Muscle layer of duodenum (tissue), 2 donors: ENCODE measurements at regions not wholly inside any gene's neighbourhood (a gene's known extent, or its start where the extent isn't known, plus 50 kb on each side); places are given as distances from the start of the nearest gene placed in this dataset.

Experiments used
- H3K27ac ChIP-seq: one replicate; pipeline ENCODE4 v1.7.0; 2013; ENCODE audit warnings: mild to moderate bottlenecking, low read length
- H3K27me3 ChIP-seq: one replicate; pipeline ENCODE4 v1.7.0; 2013; ENCODE audit warnings: low read depth, mild to moderate bottlenecking, control low read depth, low read length
- H3K36me3 ChIP-seq, 2 donors: one replicate each; pipeline ENCODE4 v1.7.0; 2013; ENCODE audit warnings: low read length in 2 of 2, control low read depth in 1 of 2, mild to moderate bottlenecking in 1 of 2; ENCODE audit not compliant: insufficient read depth in 2 of 2, control insufficient read depth in 1 of 2
- H3K4me1 ChIP-seq, 2 donors: one replicate each; pipeline ENCODE4 v1.7.0; 2013; ENCODE audit warnings: low read length in 2 of 2, mild to moderate bottlenecking in 2 of 2, control low read depth in 1 of 2, moderate library complexity in 1 of 2; ENCODE audit not compliant: insufficient read depth in 2 of 2, control insufficient read depth in 1 of 2
- H3K4me3 ChIP-seq, 2 donors: one replicate each; pipeline ENCODE4 v1.7.0; 2013; ENCODE audit warnings: low read length in 2 of 2, low read depth in 1 of 2, mild to moderate bottlenecking in 1 of 2
- H3K9me3 ChIP-seq, 2 donors: one replicate each; pipeline ENCODE4 v1.7.0; 2013; ENCODE audit warnings: low read length in 2 of 2, control low read depth in 1 of 2, mild to moderate bottlenecking in 1 of 2; ENCODE audit not compliant: control insufficient read depth in 1 of 2
- donor health status: healthy.

GRCh38 chr18:56060967-56061541, 473.1 kb upstream of the TCF4 start:
- H3K4me1 ChIP-seq = no peaks in the 10 kb centered on the region
- no peaks in the 10 kb centered on the region for H3K9me3 ChIP-seq
- no peaks in the 10 kb centered on the region for H3K27me3 ChIP-seq
- H3K36me3 ChIP-seq = no peaks in the 10 kb centered on the region
- no peak overlapping the region for H3K4me3 ChIP-seq
- no peak overlapping the region for H3K27ac ChIP-seq

- Histone ChIP-seq H3K4me1 (no peaks in the 10 kb centered on the region), H3K36me3 (no peaks in the 10 kb centered on the region), H3K9me3 (peaks cover 0 to 7% of the 10 kb centered on the region in 2 donors), H3K27me3 (no peaks in the 10 kb centered on the region), H3K4me3 (no peak overlapping the region), H3K27ac (no peak overlapping the region)
Measured at GRCh38 chr18:56052202-56052601, 464.2 kb upstream of the TCF4 start.

GRCh38 chr18:56044239-56044638, 456.2 kb upstream of the TCF4 start:
- no peaks in the 10 kb centered on the region for H3K36me3 ChIP-seq
- H3K27ac ChIP-seq = no peak overlapping the region
- no peaks in the 10 kb centered on the region for H3K4me1 ChIP-seq
- peaks cover 0 to 7% of the 10 kb centered on the region in 2 donors for H3K9me3 ChIP-seq
- H3K27me3 ChIP-seq = no peaks in the 10 kb centered on the region
- H3K4me3 ChIP-seq = no peak overlapping the region

- H3K9me3 ChIP-seq = peaks cover 0 to 7% of the 10 kb centered on the region in 2 donors
- no peaks in the 10 kb centered on the region for H3K4me1 ChIP-seq
- no peak overlapping the region for H3K27ac ChIP-seq
- H3K36me3 ChIP-seq = no peaks in the 10 kb centered on the region
- no peaks in the 10 kb centered on the region for H3K27me3 ChIP-seq
- H3K4me3 ChIP-seq = no peak overlapping the region
Measured at GRCh38 chr18:56043641-56044061, 455.7 kb upstream of the TCF4 start.

GRCh38 chr18:56042915-56043536, 455.0 kb upstream of the TCF4 start:
- Histone ChIP-seq H3K27me3 (no peaks in the 10 kb centered on the region), H3K27ac (no peak overlapping the region), H3K9me3 (peaks cover 0 to 2% of the 10 kb centered on the region in 2 donors), H3K4me1 (no peaks in the 10 kb centered on the region), H3K4me3 (no peak overlapping the region), H3K36me3 (no peaks in the 10 kb centered on the region)

- no peaks in the 10 kb centered on the region for H3K27me3 ChIP-seq
- H3K9me3 ChIP-seq = no peaks in the 10 kb centered on the region
- no peak overlapping the region for H3K4me3 ChIP-seq
- H3K27ac ChIP-seq = no peak overlapping the region
- no peaks in the 10 kb centered on the region for H3K36me3 ChIP-seq
- H3K4me1 ChIP-seq = no peaks in the 10 kb centered on the region
Measured at GRCh38 chr18:56038171-56039030, 450.4 kb upstream of the TCF4 start.

GRCh38 chr18:56036741-56037140, 448.7 kb upstream of the TCF4 start:
- Histone ChIP-seq H3K9me3 (no peaks in the 10 kb centered on the region), H3K36me3 (no peaks in the 10 kb centered on the region), H3K4me1 (no peaks in the 10 kb centered on the region), H3K27ac (no peak overlapping the region), H3K4me3 (no peak overlapping the region), H3K27me3 (no peaks in the 10 kb centered on the region)

GRCh38 chr18:56035546-56035945, 447.6 kb upstream of the TCF4 start:
- H3K9me3 ChIP-seq = no peaks in the 10 kb centered on the region

GRCh38 chr18:56034949-56035348, 447.0 kb upstream of the TCF4 start:
- Histone ChIP-seq H3K27me3 (no peaks in the 10 kb centered on the region), H3K4me1 (no peaks in the 10 kb centered on the region), H3K4me3 (no peak overlapping the region), H3K9me3 (no peaks in the 10 kb centered on the region), H3K36me3 (no peaks in the 10 kb centered on the region), H3K27ac (no peak overlapping the region)

More at GRCh38 chr18:56035546-56035945, 447.6 kb upstream of the TCF4 start:
- no peaks in the 10 kb centered on the region for H3K36me3 ChIP-seq
- no peaks in the 10 kb centered on the region for H3K4me1 ChIP-seq
- no peak overlapping the region for H3K27ac ChIP-seq
- H3K4me3 ChIP-seq = no peak overlapping the region
- no peaks in the 10 kb centered on the region for H3K27me3 ChIP-seq

- Histone ChIP-seq H3K27ac (no peak overlapping the region), H3K4me1 (no peaks in the 10 kb centered on the region), H3K27me3 (no peaks in the 10 kb centered on the region), H3K9me3 (no peaks in the 10 kb centered on the region), H3K36me3 (no peaks in the 10 kb centered on the region), H3K4me3 (no peak overlapping the region)
Measured at GRCh38 chr18:56030060-56030459, 442.1 kb upstream of the TCF4 start.

GRCh38 chr18:56028514-56028913, 440.5 kb upstream of the TCF4 start:
- H3K4me3 ChIP-seq = no peak overlapping the region
- H3K9me3 ChIP-seq = no peaks in the 10 kb centered on the region
- H3K27ac ChIP-seq = no peak overlapping the region
- H3K27me3 ChIP-seq = no peaks in the 10 kb centered on the region
- H3K36me3 ChIP-seq = no peaks in the 10 kb centered on the region
- no peaks in the 10 kb centered on the region for H3K4me1 ChIP-seq
